ENCODE measurements at regions not wholly inside any gene's neighbourhood (a gene's known extent, or its start where the extent isn't known, plus 50 kb on each side); places are given as distances from the start of the nearest gene placed in this dataset.

DNA sequence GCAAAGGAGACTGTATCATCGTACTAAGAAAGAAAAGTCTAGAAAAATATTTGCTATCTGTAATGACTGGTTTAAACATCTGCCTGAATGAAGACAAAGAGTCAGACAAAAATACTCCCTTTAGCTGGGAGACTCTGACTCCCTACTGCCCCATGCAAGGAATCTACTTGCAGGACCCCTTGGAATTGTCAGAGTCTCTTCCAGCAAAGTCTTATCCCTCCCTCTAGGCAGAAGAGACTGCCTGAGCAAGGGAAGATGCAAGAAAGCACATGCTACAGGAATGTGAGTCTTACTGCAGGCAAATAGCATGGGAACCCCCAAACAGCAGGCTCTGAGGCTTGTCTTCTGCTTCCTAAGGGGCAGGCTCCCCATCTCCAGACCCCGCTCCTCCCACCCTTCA lies 154.0 kb downstream of the KCNA5 start:
- peaks cover 0 to 33% (median 8%) of the 10 kb centered on the region in 3 donors for H3K27me3 ChIP-seq
- no peaks in the 10 kb centered on the region for H3K36me3 ChIP-seq
- intact Hi-C loops (cut with DNase I; ENCODE audit: low total_unique reads): loop anchor here (10.0 kb wide), 1 partner anchor 247 kb away; no protein-coding TSS in a partner anchor
- DNase-seq: no peak
- TF ChIP-seq, protein P1, sequence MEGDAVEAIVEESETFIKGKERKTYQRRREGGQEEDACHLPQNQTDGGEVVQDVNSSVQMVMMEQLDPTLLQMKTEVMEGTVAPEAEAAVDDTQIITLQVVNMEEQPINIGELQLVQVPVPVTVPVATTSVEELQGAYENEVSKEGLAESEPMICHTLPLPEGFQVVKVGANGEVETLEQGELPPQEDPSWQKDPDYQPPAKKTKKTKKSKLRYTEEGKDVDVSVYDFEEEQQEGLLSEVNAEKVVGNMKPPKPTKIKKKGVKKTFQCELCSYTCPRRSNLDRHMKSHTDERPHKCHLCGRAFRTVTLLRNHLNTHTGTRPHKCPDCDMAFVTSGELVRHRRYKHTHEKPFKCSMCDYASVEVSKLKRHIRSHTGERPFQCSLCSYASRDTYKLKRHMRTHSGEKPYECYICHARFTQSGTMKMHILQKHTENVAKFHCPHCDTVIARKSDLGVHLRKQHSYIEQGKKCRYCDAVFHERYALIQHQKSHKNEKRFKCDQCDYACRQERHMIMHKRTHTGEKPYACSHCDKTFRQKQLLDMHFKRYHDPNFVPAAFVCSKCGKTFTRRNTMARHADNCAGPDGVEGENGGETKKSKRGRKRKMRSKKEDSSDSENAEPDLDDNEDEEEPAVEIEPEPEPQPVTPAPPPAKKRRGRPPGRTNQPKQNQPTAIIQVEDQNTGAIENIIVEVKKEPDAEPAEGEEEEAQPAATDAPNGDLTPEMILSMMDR (IDR thresholded peaks at IDR 0.05): no peak
- no peak for TF ChIP-seq POLR2A (IDR thresholded peaks at IDR 0.05)
- no peak for TF ChIP-seq EP300 (IDR thresholded peaks at IDR 0.05)
- TF ChIP-seq POLR2AphosphoS5 (IDR thresholded peaks at IDR 0.05): no peak
- peaks cover 0 to 5% (median 0%) of the 10 kb centered on the region in 4 donors for H3K4me1 ChIP-seq
- 78 to 92% (median 84%) methylated on average over 2 of the region's 2 CpGs for WGBS, 5 donors
- no peak overlapping the region for H3K27ac ChIP-seq
- no peaks in the 10 kb centered on the region for H3K9me3 ChIP-seq
- no peak overlapping the region for H3K4me3 ChIP-seq

DNA sequence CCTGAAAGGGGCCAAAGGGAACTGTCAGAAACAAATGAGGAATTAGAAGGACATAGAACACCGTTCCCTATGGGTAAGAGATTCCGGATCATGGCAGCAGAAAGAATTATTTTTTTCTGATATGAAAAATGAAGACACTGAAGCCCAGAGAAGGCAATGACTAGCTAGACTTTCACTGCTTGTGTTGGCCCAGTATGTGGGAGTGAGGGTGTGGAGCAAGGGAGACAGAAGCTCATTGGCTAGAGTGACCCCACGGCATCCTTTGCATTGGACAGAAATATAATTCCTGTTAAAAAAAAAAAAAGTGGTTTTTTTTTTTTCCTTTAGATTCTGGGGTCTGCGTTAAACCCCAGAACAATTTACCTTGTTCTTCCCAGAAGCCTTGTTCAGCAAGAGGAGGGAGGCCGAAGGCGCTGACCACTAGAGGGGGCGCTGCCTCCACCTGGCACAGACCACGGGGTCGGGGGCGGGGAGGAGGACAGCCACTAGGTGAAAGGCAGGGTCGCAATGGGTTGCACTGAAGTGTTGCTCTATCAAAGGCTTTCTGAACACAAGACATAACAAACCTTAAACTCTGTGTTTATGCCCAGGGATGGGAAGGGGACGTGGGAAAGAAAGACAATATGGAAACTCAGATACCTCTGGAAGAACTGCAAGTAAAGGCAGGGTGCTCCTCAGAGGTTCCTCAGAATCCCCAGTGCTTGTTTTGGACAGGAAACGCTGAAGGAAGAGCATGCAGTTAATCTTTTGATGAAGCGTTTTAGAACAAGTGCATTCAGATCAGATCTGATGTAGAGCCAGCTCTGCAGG lies 156.8 kb downstream of the KCNA5 start:
- Histone ChIP-seq H3K27me3 (peaks cover 0 to 33% (median 8%) of the 10 kb centered on the region in 3 donors), H3K36me3 (no peaks in the 10 kb centered on the region), H3K4me3 (no peak overlapping the region), H3K9me3 (no peaks in the 10 kb centered on the region), H3K4me1 (peaks cover 0 to 5% (median 0%) of the 10 kb centered on the region in 4 donors), H3K27ac (no peak overlapping the region)
- intact Hi-C loops (cut with DNase I; ENCODE audit: low total_unique reads): no loop called here
- DNase-seq: peak; percentile 62 to 77
- TF ChIP-seq POLR2A (IDR thresholded peaks at IDR 0.05): no peak
- TF ChIP-seq, protein P1 (IDR thresholded peaks at IDR 0.05): peak in 5 of 7 experiments; percentile 13 to 64 (median 56)
- 23 to 30% (median 28%) methylated on average over 14 of the region's 14 CpGs for WGBS, 5 donors

DNA sequence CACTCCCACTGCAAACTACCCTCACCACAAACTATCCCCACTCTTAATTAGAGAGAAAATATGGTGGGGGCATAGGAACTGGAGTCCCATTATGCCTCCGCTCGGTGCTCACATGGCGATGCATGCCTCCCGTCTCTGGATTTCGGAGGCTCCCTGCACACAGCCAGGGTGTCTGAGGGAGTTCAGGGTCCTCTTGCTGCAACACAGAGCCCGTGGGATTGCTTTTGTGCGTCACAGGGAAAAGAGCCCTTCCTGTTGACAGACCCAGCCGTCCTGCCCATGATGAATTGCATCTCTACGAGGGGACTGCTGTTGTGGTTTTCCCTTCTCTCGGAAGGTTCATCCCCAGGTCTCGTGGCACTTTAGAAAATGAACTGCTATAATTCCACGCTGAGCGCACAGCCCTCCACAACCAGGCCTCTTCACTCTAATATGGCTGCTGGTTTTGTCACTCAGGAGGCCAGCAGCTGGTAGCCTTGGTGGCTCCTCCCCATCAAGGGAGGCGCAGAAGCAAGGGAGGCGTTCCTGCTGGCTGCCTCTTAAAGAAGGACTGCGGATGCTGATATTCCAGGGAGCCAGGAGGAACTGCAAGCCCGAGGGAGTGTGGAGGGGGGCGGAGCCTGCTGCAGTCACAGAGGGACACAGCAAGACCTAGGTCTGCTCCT lies 158.0 kb downstream of the KCNA5 start:
- Histone ChIP-seq H3K9me3 (no peaks in the 10 kb centered on the region), H3K27me3 (peaks cover 0 to 33% (median 8%) of the 10 kb centered on the region in 3 donors), H3K4me1 (peaks cover 0 to 5% (median 0%) of the 10 kb centered on the region in 4 donors), H3K36me3 (no peaks in the 10 kb centered on the region), H3K4me3 (no peak overlapping the region), H3K27ac (no peak overlapping the region)
- intact Hi-C loops (cut with DNase I; ENCODE audit: low total_unique reads): no loop called here
- peak in 1 of 2 donors; percentile 73 for DNase-seq
- 64 to 73% (median 70%) methylated on average over 16 to 18 of the region's 18 CpGs for WGBS, 5 donors
- TF ChIP-seq POLR2A (IDR thresholded peaks at IDR 0.05) (no peak), POLR2AphosphoS5 (IDR thresholded peaks at IDR 0.05) (no peak), EP300 (IDR thresholded peaks at IDR 0.05) (no peak)
- TF ChIP-seq, protein P1 (IDR thresholded peaks at IDR 0.05): no peak

DNA sequence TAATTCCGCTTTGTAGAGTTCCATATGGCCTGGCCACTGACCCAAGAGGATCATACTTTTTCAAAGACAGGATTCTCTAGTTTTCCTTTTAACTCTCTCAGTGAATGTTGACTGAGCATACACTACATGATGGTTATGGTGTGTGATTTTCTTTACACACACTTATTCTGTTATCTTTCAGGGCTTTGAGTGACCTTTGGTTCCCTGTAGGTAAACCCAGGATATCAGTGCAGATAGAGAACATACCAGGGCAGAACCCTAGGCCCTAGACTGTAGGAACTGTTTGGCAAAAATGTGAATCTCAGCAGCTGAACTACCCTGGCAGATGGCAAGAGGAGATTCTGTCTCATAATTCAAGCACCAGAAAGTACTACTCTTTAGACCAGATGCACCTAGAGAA lies 159.6 kb downstream of the KCNA5 start:
- no peak overlapping the region for H3K4me3 ChIP-seq
- TF ChIP-seq, protein P1 (IDR thresholded peaks at IDR 0.05): no peak
- 0% methylated on average over 1 of the region's 1 CpG; no CpG with 5 or more reads in 1 of the 5 donors for WGBS, 5 donors
- peaks cover 0 to 5% (median 0%) of the 10 kb centered on the region in 4 donors for H3K4me1 ChIP-seq
- no peak for DNase-seq
- H3K27ac ChIP-seq: no peak overlapping the region
- no peaks in the 10 kb centered on the region for H3K36me3 ChIP-seq
- intact Hi-C loops (cut with DNase I; ENCODE audit: low total_unique reads): no loop called here
- H3K27me3 ChIP-seq: peaks cover 0 to 30% (median 8%) of the 10 kb centered on the region in 3 donors
- no peaks in the 10 kb centered on the region for H3K9me3 ChIP-seq

Data from stomach (tissue), 8 donors.